K562 (cell line): ENCODE measurements at regions not wholly inside any gene's neighbourhood (a gene's known extent, or its start where the extent isn't known, plus 50 kb on each side); places are given as distances from the start of the nearest gene placed in this dataset.

ENCODE experiments used
- ATAC-seq: fragments of 200-7000 bp; cut with Tn5 transposase; 3 replicates; pipeline ENCODE4 v1.9.1; 2020; ENCODE audit warnings: moderate library complexity
- BruUV-seq: library from RNA; stranded (reverse); fragments of 400-500 nt; replicated peaks from 2 replicates; lab custom pipeline; 2021; lab: Mats Ljungman, UMichigan
- CTCF ChIA-PET: fragments of 300-600 bp; formaldehyde crosslinking; extraction: SDS; loops from one replicate; lab custom pipeline; 2021; ENCODE audit warnings: low intra/inter-chr PET ratio; lab: Yijun Ruan, JAX
- POLR2A ChIA-PET: fragments of 300-600, 350-650 bp; sonication (Branson Sonifier 250); formaldehyde crosslinking; extraction: SDS; loops from one replicate; lab custom pipeline; 2021; ENCODE audit warnings: antibody characterized with exemption, inconsistent platforms; lab: Yijun Ruan, JAX
- DNase-seq, 4 experiments: peaks; one replicate each; pipeline versions ENCODE4 v3.0.0 to v3.0.0-alpha.2; 2011 to 2018; ENCODE audit warnings: low spot score in 3 of 4, mixed read lengths in 3 of 4; ENCODE audit errors: extremely low read depth in 1 of 4
- FAIRE-seq: peaks from 2 replicates; lab custom pipeline; 2011; peaks lifted over from hg19 to GRCh38; lab: Jason Lieb, UNC
- H2AFZ ChIP-seq: 2 replicates; pipeline ENCODE4 v1.6.0; 2011; ENCODE audit warnings: low read depth, low read length, control low read depth, inconsistent platforms
- H3K27ac ChIP-seq: fragments of 200-600 bp; 3 replicates; pipeline ENCODE4 v1.8.0; 2011; ENCODE audit warnings: low read depth, mild to moderate bottlenecking, control low read depth, inconsistent platforms, low read length, moderate library complexity, mixed read lengths; ENCODE audit errors: extremely low read depth
- H3K27me3 ChIP-seq, 2 experiments: fragments of 300-600 bp in 1 of 2; 2 replicates in 1 of 2; 3 replicates in 1 of 2; pipeline versions ENCODE4 v1.6.0 to v1.8.0; 2011; ENCODE audit warnings: inconsistent platforms in 2 of 2, low read length in 2 of 2, mild to moderate bottlenecking in 1 of 2, mixed read lengths in 1 of 2, moderate library complexity in 1 of 2; ENCODE audit not compliant: control insufficient read depth in 2 of 2, insufficient read depth in 2 of 2
- H3K36me3 ChIP-seq: fragments of 300-600 bp; 3 replicates; pipeline ENCODE4 v1.8.0; 2011; ENCODE audit warnings: mild to moderate bottlenecking, low read length, inconsistent platforms; ENCODE audit not compliant: control insufficient read depth, insufficient read depth
- H3K4me1 ChIP-seq, 2 experiments: fragments of 200-600 bp in 1 of 2; replicated peaks in 1 of 2; 2 replicates in 1 of 2; 3 replicates in 1 of 2; pipeline versions ENCODE4 v1.5.1 to v1.8.0; 2011; ENCODE audit warnings: inconsistent platforms in 2 of 2, low read length in 2 of 2, mild to moderate bottlenecking in 1 of 2, mixed read lengths in 1 of 2, moderate library complexity in 1 of 2; ENCODE audit not compliant: control insufficient read depth in 2 of 2, insufficient read depth in 2 of 2
- H3K4me2 ChIP-seq: 2 replicates; pipeline ENCODE4 v1.6.1; 2011; ENCODE audit warnings: low read length, control low read depth, inconsistent platforms, mixed read lengths; ENCODE audit not compliant: insufficient read depth
- H3K4me3 ChIP-seq: fragments of 200-600 bp; sonication (generic), shearing (Covaris generic); 2 replicates; pipeline ENCODE4 v1.5.1; 2016; ENCODE audit warnings: control low read depth, inconsistent platforms
- H3K79me2 ChIP-seq: fragments of 200-600 bp; 3 replicates; pipeline ENCODE4 v1.8.0; 2011; ENCODE audit warnings: low read length, inconsistent platforms; ENCODE audit not compliant: control insufficient read depth, insufficient read depth
- H3K9ac ChIP-seq, 2 experiments: 2 replicates each; pipeline versions ENCODE4 v1.6.0 to v1.6.1; 2011; ENCODE audit warnings: low read depth in 2 of 2, low read length in 2 of 2, control low read depth in 1 of 2, inconsistent platforms in 1 of 2, mild to moderate bottlenecking in 1 of 2, mixed read lengths in 1 of 2; ENCODE audit not compliant: insufficient read depth in 1 of 2
- H3K9me1 ChIP-seq: one replicate; pipeline ENCODE4 v1.6.0; 2011; ENCODE audit warnings: inconsistent platforms, mild to moderate bottlenecking, low read length, moderate library complexity; ENCODE audit not compliant: control insufficient read depth, insufficient read depth
- H3K9me3 ChIP-seq: replicated peaks from 2 replicates; pipeline ENCODE4 v1.5.1; 2011; ENCODE audit warnings: low read depth, low read length, inconsistent platforms; ENCODE audit not compliant: control insufficient read depth, insufficient read depth
- H4K20me1 ChIP-seq: replicated peaks from 2 replicates; pipeline ENCODE4 v1.6.1; 2011; ENCODE audit warnings: low read length, inconsistent platforms, mixed read lengths; ENCODE audit not compliant: control insufficient read depth, insufficient read depth
- FOXP1 ChIP-seq: sonication (generic); formaldehyde crosslinking; IDR thresholded peaks from 2 replicates; pipeline ENCODE4 v1.8.0; 2022; ENCODE audit warnings: mild to moderate bottlenecking, missing genetic modification reagents
- MEF2D ChIP-seq: conservative IDR thresholded peaks from 2 replicates; pipeline ENCODE4 v1.6.1; 2016; ENCODE audit warnings: low read depth, missing genetic modification characterization, missing compliant biosample characterization
- NFYB ChIP-seq: IDR thresholded peaks from 2 replicates; pipeline ENCODE4 v1.6.1; 2011; ENCODE audit warnings: mild to moderate bottlenecking, moderate library complexity; ENCODE audit not compliant: insufficient read length; ENCODE audit errors: extremely low read depth
- STAG1 ChIP-seq: sonication (generic); formaldehyde crosslinking; IDR thresholded peaks from 2 replicates; pipeline ENCODE4 v1.5.0; 2020; ENCODE audit warnings: missing genetic modification reagents, borderline replicate concordance
- TAF9B ChIP-seq: fragments of 450-650 bp; IDR thresholded peaks from 2 replicates; pipeline ENCODE4 v1.6.1; 2018; ENCODE audit warnings: mild to moderate bottlenecking; ENCODE audit not compliant: partially characterized antibody
- ZNF3 ChIP-seq: fragments of 250-450 bp; sonication (Bioruptor Pico); IDR thresholded peaks from 2 replicates; pipeline ENCODE4 v1.5.0; 2021; ENCODE audit warnings: mild to moderate bottlenecking, moderate library complexity
- ZNF436 ChIP-seq: fragments of 250-450, 450-650 bp; sonication (Bioruptor Pico); formaldehyde crosslinking; IDR thresholded peaks from 2 replicates; pipeline ENCODE4 v1.7.0; 2020; ENCODE audit warnings: mild to moderate bottlenecking
- WGBS: fragments of 100-300 bp; shearing (Covaris generic); methylation state at CpG from one replicate; pipeline ENCODE4 v1.1.6; 2016; ENCODE audit warnings: low coverage, mixed read lengths; ENCODE audit not compliant: insufficient coverage; ENCODE audit errors: missing lambda C conversion rate; 5-methylcytosine and 5-hydroxymethylcytosine counted together
- in situ Hi-C: fragments of 300-500 bp; cut with MboI; formaldehyde crosslinking; loops from 4 replicates; pipeline ENCODE4 v1.15.0; 2018; ENCODE audit warnings: inconsistent platforms, mixed read lengths
- intact Hi-C: fragments of 100-400 bp; cut with micrococcal nuclease; formaldehyde crosslinking; loops from 2 replicates; pipeline ENCODE4 v1.14.2; 2022
- TF ChIP-seq, protein P1 (sequence below): fragments of 450-650 bp; formaldehyde crosslinking; IDR thresholded peaks from 2 replicates; pipeline ENCODE4 v1.4.0; 2020; ENCODE audit warnings: mild to moderate bottlenecking, moderate library complexity

GRCh38 chr15:58329211-58329610 is 102.6 kb upstream of the LIPC start:
- 90% methylated on average over 2 of the region's 2 CpGs for WGBS
- no peak for TF ChIP-seq NFYB
- TF ChIP-seq ZNF436 = no peak
- TF ChIP-seq MEF2D = no peak
- TF ChIP-seq TAF9B = no peak
- no peak for TF ChIP-seq FOXP1
- TF ChIP-seq STAG1 (CRISPR knock-in tag) = no peak
- TF ChIP-seq, protein P1, sequence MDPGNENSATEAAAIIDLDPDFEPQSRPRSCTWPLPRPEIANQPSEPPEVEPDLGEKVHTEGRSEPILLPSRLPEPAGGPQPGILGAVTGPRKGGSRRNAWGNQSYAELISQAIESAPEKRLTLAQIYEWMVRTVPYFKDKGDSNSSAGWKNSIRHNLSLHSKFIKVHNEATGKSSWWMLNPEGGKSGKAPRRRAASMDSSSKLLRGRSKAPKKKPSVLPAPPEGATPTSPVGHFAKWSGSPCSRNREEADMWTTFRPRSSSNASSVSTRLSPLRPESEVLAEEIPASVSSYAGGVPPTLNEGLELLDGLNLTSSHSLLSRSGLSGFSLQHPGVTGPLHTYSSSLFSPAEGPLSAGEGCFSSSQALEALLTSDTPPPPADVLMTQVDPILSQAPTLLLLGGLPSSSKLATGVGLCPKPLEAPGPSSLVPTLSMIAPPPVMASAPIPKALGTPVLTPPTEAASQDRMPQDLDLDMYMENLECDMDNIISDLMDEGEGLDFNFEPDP (CRISPR knock-in tag) = no peak
- TF ChIP-seq ZNF3 (CRISPR knock-in tag) = no peak
- H3K27me3 ChIP-seq = no peaks in the 10 kb centered on the region
- no peak overlapping the region for H3K27ac ChIP-seq
- H3K79me2 ChIP-seq = no peaks in the 10 kb centered on the region
- no peak for FAIRE-seq
- in situ Hi-C loops (no loop called here), intact Hi-C loops (no loop called here)
- DNase-seq = no peak
- ChIA-PET POLR2A (interaction anchor here (1.2 kb wide), 1 partner anchor 63 kb away, joined by 3 read pairs; no protein-coding TSS in a partner anchor), CTCF (no interaction called here)
- H3K9me1 ChIP-seq = no peaks in the 10 kb centered on the region
- H3K4me3 ChIP-seq = no peak overlapping the region
- no peak overlapping the region for H3K4me2 ChIP-seq
- no peak overlapping the region for H3K9ac ChIP-seq
- H3K36me3 ChIP-seq = no peaks in the 10 kb centered on the region
- H3K9me3 ChIP-seq = peaks cover 10% of the 10 kb centered on the region
- ATAC-seq = no peak
- no TSS peak for BruUV-seq
- peaks cover 18 to 38% of the 10 kb centered on the region in 2 experiments for H3K4me1 ChIP-seq
- peak overlapping the region; percentile 10; the same call in 1 of the 2 replicates for H2AFZ ChIP-seq
- H4K20me1 ChIP-seq = no peaks in the 10 kb centered on the region
